ENCODE measurements at regions not wholly inside any gene's neighbourhood (a gene's known extent, or its start where the extent isn't known, plus 50 kb on each side); places are given as distances from the start of the nearest gene placed in this dataset.

DNA sequence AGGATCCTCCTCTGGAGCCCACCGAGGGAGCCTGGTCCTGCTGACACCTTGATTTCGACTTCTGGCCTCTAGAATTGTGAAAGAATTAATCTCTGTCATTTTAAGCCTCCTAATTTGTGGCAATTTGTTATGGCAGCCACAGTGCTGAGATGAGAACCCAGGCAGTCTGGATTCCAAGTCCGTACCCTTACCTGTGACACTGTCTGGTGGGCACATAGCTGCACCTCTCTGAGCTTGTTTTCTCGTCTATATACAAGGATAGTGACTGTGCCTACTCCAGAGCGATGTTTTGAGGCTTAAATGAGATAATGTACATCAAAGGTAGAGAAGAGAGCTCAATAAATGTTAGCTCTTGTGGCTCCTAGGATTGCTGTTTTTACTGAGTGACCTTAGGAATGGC lies 128.4 kb upstream of the MPHOSPH6 start:
- no peak for TF ChIP-seq CTCF (IDR thresholded peaks at IDR 0.05)
- TF ChIP-seq EP300 (IDR thresholded peaks at IDR 0.05): no peak
